Effector CD4-positive, alpha-beta T cell (primary cell): ENCODE measurements at regions not wholly inside any gene's neighbourhood (a gene's known extent, or its start where the extent isn't known, plus 50 kb on each side); places are given as distances from the start of the nearest gene placed in this dataset.

Experiments
- DNase-seq: peaks from one replicate; pipeline ENCODE4 v3.0.0-alpha.2; 2020

DNA sequence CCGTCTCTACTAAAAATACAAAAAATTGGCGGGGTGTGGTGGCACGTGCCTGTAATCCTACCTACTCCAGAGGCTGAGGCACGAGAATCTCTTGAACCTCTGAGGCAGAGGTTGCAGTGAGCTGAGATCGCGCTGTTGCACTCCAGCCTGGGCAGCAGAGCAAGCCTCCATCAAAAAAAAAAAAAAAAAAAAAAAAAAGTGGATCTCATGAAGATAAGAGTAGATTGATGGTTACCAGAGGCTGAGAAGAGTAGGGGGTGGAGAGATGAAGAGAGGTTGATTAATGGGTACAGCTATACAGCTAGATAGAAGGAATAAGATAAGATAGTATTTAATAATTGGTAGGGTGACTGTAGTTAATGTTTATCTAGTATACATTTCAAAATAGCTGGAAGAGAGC, 65.9 kb upstream of the LRRC3B start:
- DNase-seq, result no peak

DNA sequence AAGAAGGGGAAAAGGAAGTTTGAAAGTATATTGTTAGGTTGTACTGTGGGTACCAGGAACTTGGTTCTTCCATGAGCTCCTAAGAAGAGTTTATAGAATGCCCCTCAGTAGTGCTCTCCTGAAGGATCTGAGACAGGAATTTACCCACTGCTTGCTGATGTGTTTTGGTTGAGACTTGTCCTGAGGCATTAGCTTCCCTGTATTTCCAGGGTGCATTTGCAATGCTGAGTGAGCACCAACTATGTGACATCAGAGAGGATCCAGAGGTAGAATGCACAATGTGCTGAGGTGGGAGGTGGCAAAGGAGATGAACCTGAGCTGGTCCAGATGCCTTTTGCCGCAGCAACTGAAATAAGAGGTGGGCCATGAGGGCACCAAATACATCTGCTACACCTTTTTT, 64.3 kb upstream of the LRRC3B start:
- no peak for DNase-seq

DNA sequence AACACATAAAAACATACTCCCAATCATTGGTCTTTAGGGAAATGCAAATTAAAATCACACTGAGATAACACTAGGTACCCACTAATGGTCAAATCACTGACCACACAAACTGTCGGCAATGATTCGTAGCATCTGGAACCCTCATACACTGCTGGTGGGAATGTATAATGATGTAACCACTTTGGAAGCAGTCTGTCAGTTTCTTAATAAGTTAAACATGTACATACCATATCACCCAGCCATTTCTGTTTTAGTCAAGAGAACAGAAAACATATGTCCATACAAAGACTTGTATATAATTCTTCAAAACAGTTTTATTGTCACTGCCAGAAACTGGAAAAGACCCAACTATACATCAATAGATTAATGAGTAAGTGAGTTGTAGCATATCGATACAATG, 63.3 kb upstream of the LRRC3B start:
- DNase-seq, result no peak

DNA sequence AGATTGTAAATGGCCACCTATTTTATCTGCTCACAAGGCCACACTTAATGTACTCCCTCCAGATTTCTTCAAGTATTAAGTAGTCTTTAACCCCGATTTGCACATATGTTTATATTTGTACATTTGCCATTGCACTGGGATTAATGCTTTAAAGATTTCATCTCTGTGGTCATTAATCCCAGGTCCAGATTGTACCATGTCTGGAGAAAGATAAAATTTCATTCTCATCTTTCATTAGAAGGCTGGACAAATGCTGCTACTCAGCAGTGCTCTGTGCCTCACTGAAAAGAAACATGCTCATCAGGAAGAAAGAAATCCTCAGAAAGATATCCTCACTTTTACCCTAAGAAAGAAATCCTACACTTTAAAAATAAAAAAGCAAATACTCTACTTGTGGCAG, 62.5 kb upstream of the LRRC3B start:
- no peak for DNase-seq

DNA sequence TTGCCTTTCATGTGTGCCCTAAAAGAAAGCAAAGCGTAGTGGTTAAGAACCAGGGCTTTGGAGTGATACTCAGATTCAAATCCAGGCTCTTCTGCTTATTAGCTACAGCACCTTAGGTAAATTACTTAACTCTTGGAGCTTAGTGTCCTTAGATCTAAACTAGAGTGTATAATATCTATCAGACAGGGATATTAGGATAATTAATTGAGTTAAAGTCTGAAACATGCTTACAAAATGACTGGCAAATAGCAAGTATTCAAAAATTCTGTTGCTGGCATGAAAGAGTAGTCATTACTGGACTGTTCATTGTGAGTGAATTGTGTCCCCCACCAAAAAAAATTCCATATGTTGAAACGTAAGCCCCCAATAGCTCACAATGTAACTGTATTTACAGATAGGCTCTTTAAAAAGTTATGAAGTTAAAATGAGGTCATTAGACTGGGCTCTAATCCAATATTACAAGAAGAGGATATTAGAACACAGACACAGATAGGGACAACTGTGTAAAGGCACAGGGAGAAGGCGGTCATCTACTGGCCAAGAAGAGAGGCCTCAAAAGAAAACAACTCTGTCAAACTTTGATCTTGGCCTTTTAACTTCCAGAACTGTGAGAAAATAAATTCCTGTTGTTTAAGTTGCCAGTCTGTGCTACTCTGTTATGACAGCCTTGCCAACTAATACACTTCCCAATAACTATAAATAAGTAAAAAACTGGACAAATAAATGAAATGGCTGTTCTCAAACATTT, 60.4 kb upstream of the LRRC3B start:
- DNase-seq, result no peak
